GM21737 (cell line): ENCODE measurements at regions not wholly inside any gene's neighbourhood (a gene's known extent, or its start where the extent isn't known, plus 50 kb on each side); places are given as distances from the start of the nearest gene placed in this dataset.

Experiments used
- ATAC-seq: cut with Tn5 transposase; IDR thresholded peaks from one replicate; pipeline ENCODE4 v1.9.1; 2021; ENCODE audit warnings: mild to moderate bottlenecking, moderate library complexity; ENCODE audit not compliant: unreplicated experiment

GRCh38 chr3:106376016-106376570 is 507.3 kb upstream of the CBLB start:
- ATAC-seq: no peak

GRCh38 chr3:106379251-106379750 is 510.5 kb upstream of the CBLB start:
- ATAC-seq: no peak

GRCh38 chr3:106380232-106380631 is 511.4 kb upstream of the CBLB start:
- no peak for ATAC-seq

- ATAC-seq: no peak
Observed at GRCh38 chr3:106381286-106381938, 512.6 kb upstream of the CBLB start.

GRCh38 chr3:106381939-106382335 is 513.1 kb upstream of the CBLB start:
- no peak for ATAC-seq

- ATAC-seq: no peak
Observed at GRCh38 chr3:106386050-106386449, 517.2 kb upstream of the CBLB start.

- no peak for ATAC-seq
Observed at GRCh38 chr3:106392915-106393314, 524.1 kb upstream of the CBLB start.

GRCh38 chr3:106397006-106397405 is 528.2 kb upstream of the CBLB start:
- ATAC-seq: no peak

GRCh38 chr3:106398891-106399600 is 530.2 kb upstream of the CBLB start:
- no peak for ATAC-seq

- ATAC-seq: no peak
Observed at GRCh38 chr3:106399761-106400160, 530.9 kb upstream of the CBLB start.

- ATAC-seq: no peak
Observed at GRCh38 chr3:106401666-106402490, 533.1 kb upstream of the CBLB start.

GRCh38 chr3:106403371-106404145 is 534.7 kb upstream of the CBLB start:
- ATAC-seq: no peak

- ATAC-seq: no peak
Observed at GRCh38 chr3:106413683-106414082, 544.9 kb upstream of the CBLB start.

- ATAC-seq: no peak
Observed at GRCh38 chr3:106420628-106421027, 551.8 kb upstream of the CBLB start.

- ATAC-seq: no peak
Observed at GRCh38 chr3:106421426-106421825, 552.6 kb upstream of the CBLB start.

GRCh38 chr3:106421909-106422308 is 553.1 kb upstream of the CBLB start:
- ATAC-seq: no peak

GRCh38 chr3:106423321-106424225 is 554.8 kb upstream of the CBLB start:
- ATAC-seq: no peak

- ATAC-seq: no peak
Observed at GRCh38 chr3:106425026-106425425, 556.2 kb upstream of the CBLB start.

- ATAC-seq: no peak
Observed at GRCh38 chr3:106425916-106426315, 557.1 kb upstream of the CBLB start.
